Endothelial cell of umbilical vein (primary cell): ENCODE measurements at regions not wholly inside any gene's neighbourhood (a gene's known extent, or its start where the extent isn't known, plus 50 kb on each side); places are given as distances from the start of the nearest gene placed in this dataset.

Source experiments
- CTCF ChIP-seq, 2 donors: IDR thresholded peaks; 1 replicate in 1 of 2; 2 replicates in 1 of 2; pipeline ENCODE4 v1.5.1; 2011; ENCODE audit warnings: low read length in 2 of 2, mild to moderate bottlenecking in 2 of 2, moderate library complexity in 2 of 2, control low read depth in 1 of 2, inconsistent platforms in 1 of 2, low read depth in 1 of 2; ENCODE audit not compliant: insufficient read depth in 1 of 2; ENCODE audit errors: extremely low read depth in 1 of 2
- EZH2 ChIP-seq: IDR thresholded peaks from 2 replicates; pipeline ENCODE4 v1.6.1; 2012; ENCODE audit warnings: borderline replicate concordance, low read depth, mild to moderate bottlenecking, moderate library complexity, low read length, inconsistent platforms; ENCODE audit not compliant: severe bottlenecking
- MAX ChIP-seq: IDR thresholded peaks from 2 replicates; pipeline ENCODE4 v1.6.1; 2011; ENCODE audit not compliant: insufficient read depth, insufficient read length
- POLR2A ChIP-seq: IDR thresholded peaks from 2 replicates; pipeline ENCODE4 v1.6.1; 2012; ENCODE audit warnings: low read depth, mild to moderate bottlenecking, control low read depth, low read length
- POLR2AphosphoS5 ChIP-seq: IDR thresholded peaks from 2 replicates; pipeline ENCODE4 v1.6.1; 2012; ENCODE audit warnings: low read depth, mild to moderate bottlenecking, control low read depth, low read length, moderate library complexity; ENCODE audit not compliant: insufficient read depth

DNA sequence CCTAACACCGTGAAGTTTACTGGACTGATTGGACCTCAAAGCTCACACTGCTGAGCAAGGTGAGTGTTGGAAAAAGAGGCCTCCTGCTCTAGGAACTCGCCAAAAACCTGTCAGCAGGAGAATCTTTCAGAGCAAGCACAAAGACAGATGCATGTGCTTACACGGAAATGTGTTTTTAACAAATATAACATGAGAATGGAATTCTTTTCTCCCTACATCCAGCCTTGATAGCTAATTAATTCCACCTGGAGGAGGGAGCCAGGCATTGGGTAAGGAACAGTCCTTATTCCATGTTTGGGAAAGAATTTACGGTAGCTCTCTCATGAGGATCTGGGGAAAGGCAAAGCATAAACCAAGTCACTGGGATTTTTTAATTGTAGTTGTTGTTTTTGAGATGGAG is 98.8 kb downstream of the KLF4 start:
- TF ChIP-seq CTCF (IDR thresholded peaks at IDR 0.05; ENCODE audit: extremely low read depth in 1 of 2, insufficient read depth in 1 of 2, low read depth in 1 of 2, low read length in 2 of 2) (no peak), POLR2A (no peak), MAX (no peak), EZH2 (no peak), POLR2AphosphoS5 (no peak)
